ENCODE measurements at regions not wholly inside any gene's neighbourhood (a gene's known extent, or its start where the extent isn't known, plus 50 kb on each side); places are given as distances from the start of the nearest gene placed in this dataset.
"Not testable (repeated sequence)": the region's sequence is repeated elsewhere in the genome, so short reads cannot be mapped to it uniquely, and the experiment has no call there.

GRCh38 chr15:24786347-24786746 is 110.8 kb downstream of the NPAP1 start:
- no peak overlapping the region for H3K9ac ChIP-seq
- H3K9me3 ChIP-seq (ENCODE audit: low read depth) = no peaks in the 10 kb centered on the region
- no peaks in the 10 kb centered on the region for H4K20me1 ChIP-seq (ENCODE audit: insufficient read depth)
- TF ChIP-seq EZH2 (IDR thresholded peaks at IDR 0.05; ENCODE audit: insufficient read depth, poor library complexity, severe bottlenecking) (no peak), EZH2phosphoT487 (IDR thresholded peaks at IDR 0.05; ENCODE audit: insufficient read depth, low read depth) (no peak)
- 7 to 28% methylated on average over 1 of the region's 1 CpG for WGBS, 2 experiments (ENCODE audit: low coverage in 1 of 2, low lambda C conversion rate in 2 of 2, missing lambda C conversion rate in 2 of 2)
- no peak overlapping the region for H3K27ac ChIP-seq
- H3K36me3 ChIP-seq (ENCODE audit: low read depth) = no peaks in the 10 kb centered on the region
- H3K79me2 ChIP-seq (ENCODE audit: insufficient read depth) = no peaks in the 10 kb centered on the region
- no peaks in the 10 kb centered on the region for H3F3A ChIP-seq (ENCODE audit: insufficient read depth)
- no peaks in the 10 kb centered on the region for H3K9me2 ChIP-seq (ENCODE audit: insufficient read depth)
- no peaks in the 10 kb centered on the region for H3K27me3 ChIP-seq (replicated peaks; ENCODE audit: insufficient read depth)
- DNase-seq = no peak
- H3K4me1 ChIP-seq (ENCODE audit: insufficient read depth) = no peaks in the 10 kb centered on the region
- no peak overlapping the region for H3K4me2 ChIP-seq (ENCODE audit: unreplicated experiment)
- no peak overlapping the region for H2AFZ ChIP-seq
- no peak overlapping the region for H3K4me3 ChIP-seq
- in situ Hi-C loops (cut with MboI) = no loop called here

- not testable (repeated sequence) for DNase-seq; H3K9me3 ChIP-seq (ENCODE audit: low read depth); H3K4me2 ChIP-seq (ENCODE audit: unreplicated experiment); H3K27ac ChIP-seq; H3K4me3 ChIP-seq; H2AFZ ChIP-seq; H3K79me2 ChIP-seq (ENCODE audit: insufficient read depth); H3K27me3 ChIP-seq (replicated peaks; ENCODE audit: insufficient read depth); H3K36me3 ChIP-seq (ENCODE audit: low read depth); H3F3A ChIP-seq (ENCODE audit: insufficient read depth); H3K9ac ChIP-seq; H3K4me1 ChIP-seq (ENCODE audit: insufficient read depth); H4K20me1 ChIP-seq (ENCODE audit: insufficient read depth); H3K9me2 ChIP-seq (ENCODE audit: insufficient read depth)
- in situ Hi-C loops (cut with MboI) = loop anchor here (25.0 kb wide), 1 partner anchor 110 kb away; no protein-coding TSS in a partner anchor
- WGBS, 2 experiments (ENCODE audit: low coverage in 1 of 2, low lambda C conversion rate in 2 of 2, missing lambda C conversion rate in 2 of 2) = 21 to 22% methylated on average over 6 of the region's 6 CpGs
Measured at GRCh38 chr15:24802624-24803023, 127.0 kb downstream of the NPAP1 start.

GRCh38 chr15:24819680-24820079 is 135.1 kb upstream of the SNRPN start:
- H3K4me3 ChIP-seq = no peak overlapping the region
- H3K4me1 ChIP-seq (ENCODE audit: insufficient read depth) = no peaks in the 10 kb centered on the region
- no peaks in the 10 kb centered on the region for H3F3A ChIP-seq (ENCODE audit: insufficient read depth)
- no peak for DNase-seq
- no peaks in the 10 kb centered on the region for H3K36me3 ChIP-seq (ENCODE audit: low read depth)
- in situ Hi-C loops (cut with MboI) = loop anchor here (25.0 kb wide), 1 partner anchor 93 kb away; no protein-coding TSS in a partner anchor
- H3K9me3 ChIP-seq (ENCODE audit: low read depth) = no peaks in the 10 kb centered on the region
- no peaks in the 10 kb centered on the region for H3K9me2 ChIP-seq (ENCODE audit: insufficient read depth)
- no peak overlapping the region for H3K9ac ChIP-seq
- no peak overlapping the region for H3K27ac ChIP-seq
- TF ChIP-seq EZH2phosphoT487 (IDR thresholded peaks at IDR 0.05; ENCODE audit: insufficient read depth, low read depth) = no peak
- no peak for TF ChIP-seq EZH2 (IDR thresholded peaks at IDR 0.05; ENCODE audit: insufficient read depth, poor library complexity, severe bottlenecking)
- no peak overlapping the region for H3K4me2 ChIP-seq (ENCODE audit: unreplicated experiment)
- WGBS, 2 experiments (ENCODE audit: low coverage in 1 of 2, low lambda C conversion rate in 2 of 2, missing lambda C conversion rate in 2 of 2) = 8 to 11% methylated on average over 2 of the region's 2 CpGs
- no peaks in the 10 kb centered on the region for H3K79me2 ChIP-seq (ENCODE audit: insufficient read depth)
- no peak overlapping the region for H2AFZ ChIP-seq
- H3K27me3 ChIP-seq (replicated peaks; ENCODE audit: insufficient read depth) = no peaks in the 10 kb centered on the region
- H4K20me1 ChIP-seq (ENCODE audit: insufficient read depth) = no peaks in the 10 kb centered on the region

- Histone ChIP-seq H3K4me2 (ENCODE audit: unreplicated experiment) (no peak overlapping the region), H3F3A (ENCODE audit: insufficient read depth) (no peaks in the 10 kb centered on the region), H3K27me3 (replicated peaks; ENCODE audit: insufficient read depth) (no peaks in the 10 kb centered on the region), H3K4me3 (no peak overlapping the region), H3K79me2 (ENCODE audit: insufficient read depth) (no peaks in the 10 kb centered on the region), H4K20me1 (ENCODE audit: insufficient read depth) (no peaks in the 10 kb centered on the region), H3K4me1 (ENCODE audit: insufficient read depth) (no peaks in the 10 kb centered on the region), H3K9me3 (ENCODE audit: low read depth) (no peaks in the 10 kb centered on the region), H3K9ac (no peak overlapping the region), H3K36me3 (ENCODE audit: low read depth) (no peaks in the 10 kb centered on the region), H3K9me2 (ENCODE audit: insufficient read depth) (no peaks in the 10 kb centered on the region), H3K27ac (no peak overlapping the region), H2AFZ (no peak overlapping the region)
- WGBS, 2 experiments (ENCODE audit: low coverage in 1 of 2, low lambda C conversion rate in 2 of 2, missing lambda C conversion rate in 2 of 2) = 33 to 36% methylated on average over 11 of the region's 11 CpGs
- TF ChIP-seq EZH2phosphoT487 (IDR thresholded peaks at IDR 0.05; ENCODE audit: insufficient read depth, low read depth) (no peak), EZH2 (IDR thresholded peaks at IDR 0.05; ENCODE audit: insufficient read depth, poor library complexity, severe bottlenecking) (no peak)
- in situ Hi-C loops (cut with MboI) = loop anchor here (25.0 kb wide), 1 partner anchor 89 kb away; no protein-coding TSS in a partner anchor
- no peak for DNase-seq
Measured at GRCh38 chr15:24823473-24823872, 131.3 kb upstream of the SNRPN start.

GRCh38 chr15:24832282-24832681 is 122.5 kb upstream of the SNRPN start:
- no peaks in the 10 kb centered on the region for H3K9me3 ChIP-seq (ENCODE audit: low read depth)
- H3K4me3 ChIP-seq = no peak overlapping the region
- H3F3A ChIP-seq (ENCODE audit: insufficient read depth) = no peaks in the 10 kb centered on the region
- no peaks in the 10 kb centered on the region for H3K79me2 ChIP-seq (ENCODE audit: insufficient read depth)
- no peak overlapping the region for H3K27ac ChIP-seq
- no peaks in the 10 kb centered on the region for H3K4me1 ChIP-seq (ENCODE audit: insufficient read depth)
- H3K4me2 ChIP-seq (ENCODE audit: unreplicated experiment) = no peak overlapping the region
- in situ Hi-C loops (cut with MboI) = no loop called here
- no peaks in the 10 kb centered on the region for H3K36me3 ChIP-seq (ENCODE audit: low read depth)
- H2AFZ ChIP-seq = no peak overlapping the region
- 20 to 40% methylated on average over 7 of the region's 7 CpGs for WGBS, 2 experiments (ENCODE audit: low coverage in 1 of 2, low lambda C conversion rate in 2 of 2, missing lambda C conversion rate in 2 of 2)
- H3K27me3 ChIP-seq (replicated peaks; ENCODE audit: insufficient read depth) = no peaks in the 10 kb centered on the region
- no peaks in the 10 kb centered on the region for H4K20me1 ChIP-seq (ENCODE audit: insufficient read depth)
- H3K9me2 ChIP-seq (ENCODE audit: insufficient read depth) = no peaks in the 10 kb centered on the region
- DNase-seq = no peak
- H3K9ac ChIP-seq = no peak overlapping the region
- TF ChIP-seq EZH2phosphoT487 (IDR thresholded peaks at IDR 0.05; ENCODE audit: insufficient read depth, low read depth) = no peak
- TF ChIP-seq EZH2 (IDR thresholded peaks at IDR 0.05; ENCODE audit: insufficient read depth, poor library complexity, severe bottlenecking) = no peak

Data from GM23248 (cell line).